ENCODE measurements at regions not wholly inside any gene's neighbourhood (a gene's known extent, or its start where the extent isn't known, plus 50 kb on each side); places are given as distances from the start of the nearest gene placed in this dataset.

- intact Hi-C loops (cut with micrococcal nuclease) = no loop called here
Observed at GRCh38 chr7:106487892-106488291, 173.1 kb downstream of the CCDC71L start.

DNA sequence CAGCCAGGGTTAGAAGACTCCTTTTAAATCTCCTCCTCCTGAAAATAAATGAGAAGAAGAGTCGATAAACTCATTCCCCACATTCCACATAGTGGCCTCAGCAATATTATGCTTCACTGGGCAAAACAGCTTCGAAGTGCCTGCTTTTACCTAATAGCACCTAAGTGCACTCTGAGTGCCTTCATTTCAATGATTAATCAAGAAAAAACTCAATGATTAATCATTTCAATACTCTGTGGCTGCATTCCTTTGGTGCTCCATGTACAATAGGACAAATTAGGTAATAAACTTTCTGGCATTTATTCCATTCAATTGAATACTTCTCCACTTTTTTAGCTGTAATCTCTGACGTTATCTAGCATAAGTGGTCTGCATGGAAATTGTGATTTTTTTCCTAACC lies 174.6 kb downstream of the CCDC71L start:
- intact Hi-C loops (cut with micrococcal nuclease) = no loop called here

GRCh38 chr7:106485919-106486318 lies 175.0 kb downstream of the CCDC71L start:
- intact Hi-C loops (cut with micrococcal nuclease) = no loop called here

DNA sequence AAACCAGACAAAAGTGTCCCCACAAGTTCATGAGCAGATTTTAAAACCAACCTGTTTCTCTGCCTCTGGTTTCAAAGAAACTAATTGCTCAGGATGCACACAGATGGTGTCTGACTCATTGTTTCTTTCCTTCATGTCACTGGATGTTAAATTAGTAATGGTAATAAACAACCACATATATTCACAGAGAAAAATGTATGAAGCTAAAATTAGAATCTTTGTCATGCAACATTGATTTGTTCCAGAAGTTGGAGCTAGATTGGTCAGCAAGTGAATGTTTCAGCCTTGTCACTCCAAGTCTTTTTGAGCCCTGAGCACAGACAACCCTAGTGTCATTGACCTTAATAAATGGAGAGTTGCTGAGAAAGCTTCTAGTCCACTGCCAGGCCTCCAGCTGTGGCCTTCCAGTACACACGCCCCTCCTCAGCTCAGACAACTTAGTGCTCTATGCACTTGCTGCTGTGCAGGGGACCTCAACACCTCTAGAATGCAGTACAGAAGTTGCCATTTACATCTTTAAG lies 175.9 kb downstream of the CCDC71L start:
- intact Hi-C loops (cut with micrococcal nuclease) = no loop called here

DNA sequence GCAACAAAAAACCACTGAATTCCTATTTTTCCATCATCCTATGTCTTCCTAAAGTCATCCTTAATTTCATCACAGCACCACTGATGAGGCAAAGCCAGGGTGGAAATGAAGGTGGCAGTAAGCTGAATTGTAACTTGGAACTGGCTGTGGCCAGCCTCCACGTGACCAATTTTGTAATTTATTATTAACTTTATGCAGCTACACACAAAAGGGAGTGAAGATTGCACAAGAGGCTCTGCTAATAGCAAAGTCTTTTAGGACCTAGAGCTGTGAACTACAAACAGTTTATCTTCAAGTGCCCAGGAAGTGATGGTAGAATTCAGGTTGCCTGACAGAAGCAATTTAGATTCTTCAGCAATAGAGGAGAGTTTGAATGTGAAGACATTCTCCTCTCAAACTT lies 176.4 kb downstream of the CCDC71L start:
- intact Hi-C loops (cut with micrococcal nuclease) = no loop called here

DNA sequence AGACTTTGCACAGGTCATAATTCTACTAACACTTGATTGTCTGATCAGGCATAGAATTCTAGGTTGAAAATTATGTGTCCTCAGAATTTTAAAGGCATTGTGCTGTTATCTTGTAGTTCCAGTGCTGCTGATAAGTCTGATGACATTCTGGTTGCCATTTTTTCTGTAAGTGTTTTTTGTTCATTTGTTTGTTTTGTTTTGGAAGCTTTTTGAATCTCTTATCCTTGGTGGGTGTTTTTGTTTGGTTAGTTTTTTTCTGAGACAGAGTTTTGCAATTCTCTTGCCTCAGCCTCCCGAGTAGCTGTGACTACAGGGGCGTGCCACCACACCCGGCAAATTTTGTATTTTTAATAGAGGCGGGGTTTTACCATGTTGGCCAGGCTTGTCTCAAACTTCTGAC lies 178.9 kb downstream of the CCDC71L start:
- intact Hi-C loops (cut with micrococcal nuclease) = no loop called here

DNA sequence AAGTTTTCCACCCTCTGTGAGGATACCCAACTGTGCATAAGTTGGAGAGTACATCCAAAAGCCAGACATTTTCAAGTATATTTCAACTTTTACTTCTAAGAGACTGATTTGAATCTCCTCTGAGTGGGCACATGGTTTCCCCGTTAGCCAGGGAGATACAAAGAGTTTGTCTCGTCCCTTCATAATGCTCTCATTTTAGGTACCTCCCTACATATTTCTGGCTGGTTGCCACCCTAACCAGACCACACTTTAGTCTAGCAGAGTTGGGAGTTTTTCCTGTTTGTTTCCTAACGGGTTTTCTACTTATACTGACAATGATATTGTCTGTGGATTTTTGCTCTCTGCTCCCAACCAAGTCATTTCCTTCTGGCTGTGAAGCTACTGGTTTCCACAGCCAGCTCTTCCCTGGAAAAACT lies 180.3 kb downstream of the CCDC71L start:
- intact Hi-C loops (cut with micrococcal nuclease) = no loop called here

- intact Hi-C loops (cut with micrococcal nuclease) = no loop called here
Observed at GRCh38 chr7:106480161-106480579, 180.8 kb downstream of the CCDC71L start.

DNA sequence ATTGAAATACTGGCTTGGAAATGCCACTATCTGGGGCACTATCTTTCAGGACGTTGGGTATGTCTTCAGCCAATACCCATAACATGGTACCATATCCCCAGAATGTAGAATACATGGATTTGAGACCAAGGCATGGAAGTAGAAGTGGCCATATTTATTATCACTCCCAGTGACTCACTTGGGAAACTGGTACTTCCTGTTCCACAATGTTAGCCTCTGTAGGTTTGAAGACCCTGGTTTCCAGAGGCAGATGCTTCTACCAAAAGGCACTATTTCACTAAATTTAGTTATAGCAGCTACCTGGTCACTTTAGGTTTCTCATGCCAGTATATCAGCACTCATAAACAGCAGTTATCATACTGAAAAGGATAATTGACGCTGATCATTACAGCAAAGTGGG lies 184.2 kb downstream of the CCDC71L start:
- intact Hi-C loops (cut with micrococcal nuclease) = no loop called here

DNA sequence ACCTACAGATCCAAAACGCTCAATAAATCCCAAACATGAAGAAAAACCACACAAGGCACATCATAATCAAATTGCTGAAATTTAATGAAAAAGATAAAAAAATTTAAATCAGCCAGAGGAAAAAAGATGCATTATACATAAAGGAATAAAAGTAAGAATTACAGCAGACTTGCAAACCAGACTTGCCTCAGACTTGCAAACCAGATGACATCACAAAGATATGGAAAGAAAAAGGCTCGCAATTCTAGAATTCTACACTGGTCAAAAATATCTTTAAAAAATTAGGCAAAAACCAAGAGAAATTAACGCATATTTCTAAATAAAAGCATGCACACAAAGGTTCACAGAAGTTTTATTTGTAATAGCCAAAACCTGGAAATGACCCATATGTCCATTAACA lies 188.0 kb upstream of the NAMPT start:
- intact Hi-C loops (cut with micrococcal nuclease) = no loop called here

DNA sequence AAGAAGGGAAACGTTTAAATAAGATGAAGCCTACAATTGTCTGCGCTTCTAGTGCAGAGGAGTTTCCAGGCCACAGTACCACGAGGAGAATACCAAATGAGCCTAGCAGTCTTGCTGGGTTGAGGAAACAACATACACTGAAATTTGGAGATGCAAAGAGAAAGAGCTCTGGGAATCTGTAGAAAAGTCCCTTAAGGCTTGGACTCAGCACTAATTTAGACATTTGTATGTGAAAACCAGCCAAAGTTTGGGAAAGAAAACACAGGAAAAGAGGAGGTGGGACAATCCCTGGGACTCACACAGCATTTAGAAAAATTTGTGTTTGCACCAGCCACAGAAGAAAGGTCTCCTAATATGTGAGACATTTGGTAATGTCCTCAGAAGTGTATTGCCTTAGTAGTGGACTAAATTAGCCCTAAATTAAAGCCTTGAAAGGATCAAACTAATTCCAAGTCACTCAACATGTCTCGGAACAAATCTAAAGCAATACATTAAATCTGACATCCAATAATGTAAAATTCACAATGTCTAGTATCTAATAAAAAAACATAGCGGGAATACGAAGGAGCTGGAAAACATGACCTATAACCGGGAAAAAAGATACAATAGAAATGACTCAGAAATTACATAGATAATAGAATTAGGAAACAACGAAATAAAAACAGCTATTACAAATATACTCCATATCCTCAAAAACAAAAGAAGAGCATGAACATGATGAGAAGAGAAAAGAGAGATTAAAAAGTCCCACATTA lies 187.1 kb upstream of the NAMPT start:
- intact Hi-C loops (cut with micrococcal nuclease) = no loop called here

- intact Hi-C loops (cut with micrococcal nuclease) = no loop called here
Observed at GRCh38 chr7:106471021-106471420, 186.2 kb upstream of the NAMPT start.

DNA sequence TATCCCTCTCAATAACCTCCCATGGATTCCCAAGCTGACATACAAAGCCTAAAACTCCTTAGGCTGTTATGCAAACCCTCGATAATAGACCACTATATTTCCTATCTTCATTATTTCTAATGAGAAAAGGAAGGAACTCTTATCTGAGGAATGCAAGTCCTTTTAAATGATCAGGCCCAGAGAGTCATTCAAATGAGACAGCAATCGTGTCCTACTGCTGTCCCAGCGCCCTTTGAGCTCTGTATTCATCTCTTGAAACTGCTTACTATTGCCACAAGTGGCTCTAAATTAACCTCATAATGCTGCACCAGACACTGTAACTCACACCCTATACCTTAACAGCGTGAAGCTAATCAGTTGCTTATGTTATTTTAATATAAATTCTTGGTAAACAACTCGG lies 182.1 kb upstream of the NAMPT start:
- intact Hi-C loops (cut with micrococcal nuclease) = no loop called here

DNA sequence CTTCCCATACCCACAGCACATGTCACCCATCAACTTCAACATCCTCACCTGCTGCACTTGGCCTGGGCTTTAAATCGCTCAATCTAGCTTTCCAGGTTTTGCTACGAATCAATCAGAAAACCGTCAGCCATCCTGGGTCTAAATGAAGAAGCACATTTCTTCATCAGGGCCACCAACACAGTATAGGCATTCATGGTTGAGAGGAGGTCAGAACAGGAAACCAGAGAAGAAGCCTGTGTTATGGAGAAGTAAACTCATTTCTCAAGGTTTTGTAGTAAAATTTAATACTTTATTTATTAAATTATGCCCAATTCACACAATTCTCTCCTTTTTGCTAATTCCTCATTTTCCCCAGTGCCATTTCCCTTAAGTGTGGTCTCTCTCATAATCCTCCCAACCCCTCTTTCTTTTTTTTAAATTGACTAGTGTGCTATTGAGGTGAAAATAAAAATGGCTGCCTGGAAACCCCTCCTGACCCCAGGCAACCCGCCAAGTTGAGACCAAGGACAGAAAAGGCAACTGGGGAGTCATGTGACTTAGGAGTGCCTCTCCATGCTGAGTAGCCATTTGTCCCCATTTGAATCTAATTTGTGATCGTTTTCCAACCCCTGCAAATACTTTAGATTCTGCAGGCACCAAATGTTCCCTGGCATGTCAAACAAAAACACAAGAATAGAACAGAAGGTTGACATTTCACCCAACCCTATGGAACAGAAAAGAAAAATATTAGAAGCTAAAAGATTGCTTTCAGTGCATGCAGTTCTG lies 181.1 kb upstream of the NAMPT start:
- intact Hi-C loops (cut with micrococcal nuclease) = no loop called here

- intact Hi-C loops (cut with micrococcal nuclease) = loop anchor here (5.0 kb wide), 2 partner anchors 202 to 273 kb away; no protein-coding TSS in a partner anchor
Observed at GRCh38 chr7:106464651-106465050, 179.9 kb upstream of the NAMPT start.

GRCh38 chr7:106463851-106464611 lies 179.2 kb upstream of the NAMPT start:
- intact Hi-C loops (cut with micrococcal nuclease) = loop anchor here (2.0 to 5.0 kb wide), 3 partner anchors 202 to 407 kb away; no protein-coding TSS in a partner anchor

DNA sequence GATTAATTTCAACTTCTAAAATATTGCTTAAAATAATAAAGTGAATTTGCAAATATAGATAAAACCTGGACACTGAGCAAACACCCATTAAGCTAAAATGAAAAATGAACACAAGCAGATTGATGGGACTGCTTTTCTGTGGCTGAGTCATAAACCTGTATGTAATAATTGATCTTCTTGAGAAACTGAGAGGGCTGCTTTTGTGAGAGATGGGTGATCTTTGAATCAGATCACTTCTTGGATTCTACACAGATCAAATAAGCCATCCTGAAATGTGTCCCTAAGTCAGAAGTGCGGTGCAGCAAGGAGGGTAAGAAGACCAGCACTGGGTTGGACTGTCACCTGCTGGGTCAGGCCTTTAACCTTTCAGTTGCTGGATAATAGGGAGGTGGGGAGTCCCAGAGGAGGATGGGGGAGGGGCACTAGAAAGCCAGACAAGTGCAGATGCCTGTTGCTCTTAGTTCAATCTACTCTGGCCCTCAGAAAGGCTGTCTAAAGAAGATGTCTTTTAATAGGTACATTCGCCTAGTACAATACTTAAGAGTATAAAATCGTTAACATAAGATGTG lies 178.2 kb upstream of the NAMPT start:
- intact Hi-C loops (cut with micrococcal nuclease) = loop anchor here (1.0 to 5.0 kb wide), 8 partner anchors 38 to 687 kb away; no protein-coding TSS in a partner anchor

GRCh38 chr7:106462365-106462859 lies 177.6 kb upstream of the NAMPT start:
- intact Hi-C loops (cut with micrococcal nuclease) = loop anchor here (1.0 to 5.0 kb wide), 8 partner anchors 37 to 688 kb away; no protein-coding TSS in a partner anchor

DNA sequence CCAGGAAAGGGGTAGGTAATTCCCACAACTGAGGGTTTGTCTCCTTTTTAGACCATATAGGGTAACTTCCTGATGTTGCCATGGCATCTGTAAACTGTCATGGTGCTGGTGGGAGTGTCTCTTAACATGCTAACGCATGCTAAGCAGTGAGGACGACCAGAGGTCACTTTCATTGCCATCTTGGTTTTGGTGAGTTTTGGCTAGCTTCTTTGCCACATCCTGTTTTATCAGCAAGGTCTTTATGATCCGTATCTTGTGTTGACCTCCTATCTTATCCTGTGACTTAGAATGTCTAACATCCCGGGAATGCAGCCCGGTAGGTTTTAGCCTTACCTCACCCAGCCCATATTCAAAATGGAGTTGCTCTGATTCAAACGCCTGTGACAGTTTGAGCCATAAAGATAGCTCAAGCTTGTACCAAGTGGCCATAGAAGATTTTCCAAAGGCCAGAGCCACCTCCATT lies 176.0 kb upstream of the NAMPT start:
- intact Hi-C loops (cut with micrococcal nuclease) = loop anchor here (5.0 kb wide), 2 partner anchors 199 to 276 kb away; no protein-coding TSS in a partner anchor

- intact Hi-C loops (cut with micrococcal nuclease) = loop anchor here (5.0 kb wide), 2 partner anchors 197 to 278 kb away; no protein-coding TSS in a partner anchor
Observed at GRCh38 chr7:106459397-106460072, 174.8 kb upstream of the NAMPT start.

Data from T-helper 1 cell treated with Interleukin-12 subunit alpha and Interleukin-12 subunit beta and Interleukin-4 antibody, amounts not matched to agents 30 ng/mL and 1 ng/mL, for 36 hours (primary cell).